ENCODE measurements at regions not wholly inside any gene's neighbourhood (a gene's known extent, or its start where the extent isn't known, plus 50 kb on each side); places are given as distances from the start of the nearest gene placed in this dataset.
A peak's percentile ranks its signal among the peaks of the same experiment; 100 is the strongest.

GRCh38 chr13:39935155-39935554, 279.7 kb downstream of the COG6 start:
- Histone ChIP-seq H3K36me3 (ENCODE audit: control insufficient read depth, insufficient read depth, low read length) (no peaks in the 10 kb centered on the region), H3K27me3 (ENCODE audit: control insufficient read depth, insufficient read depth, low read length) (no peaks in the 10 kb centered on the region), H3K4me3 (ENCODE audit: low read depth, low read length) (no peak overlapping the region)
- TF ChIP-seq, protein P1, sequence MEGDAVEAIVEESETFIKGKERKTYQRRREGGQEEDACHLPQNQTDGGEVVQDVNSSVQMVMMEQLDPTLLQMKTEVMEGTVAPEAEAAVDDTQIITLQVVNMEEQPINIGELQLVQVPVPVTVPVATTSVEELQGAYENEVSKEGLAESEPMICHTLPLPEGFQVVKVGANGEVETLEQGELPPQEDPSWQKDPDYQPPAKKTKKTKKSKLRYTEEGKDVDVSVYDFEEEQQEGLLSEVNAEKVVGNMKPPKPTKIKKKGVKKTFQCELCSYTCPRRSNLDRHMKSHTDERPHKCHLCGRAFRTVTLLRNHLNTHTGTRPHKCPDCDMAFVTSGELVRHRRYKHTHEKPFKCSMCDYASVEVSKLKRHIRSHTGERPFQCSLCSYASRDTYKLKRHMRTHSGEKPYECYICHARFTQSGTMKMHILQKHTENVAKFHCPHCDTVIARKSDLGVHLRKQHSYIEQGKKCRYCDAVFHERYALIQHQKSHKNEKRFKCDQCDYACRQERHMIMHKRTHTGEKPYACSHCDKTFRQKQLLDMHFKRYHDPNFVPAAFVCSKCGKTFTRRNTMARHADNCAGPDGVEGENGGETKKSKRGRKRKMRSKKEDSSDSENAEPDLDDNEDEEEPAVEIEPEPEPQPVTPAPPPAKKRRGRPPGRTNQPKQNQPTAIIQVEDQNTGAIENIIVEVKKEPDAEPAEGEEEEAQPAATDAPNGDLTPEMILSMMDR (IDR thresholded peaks at IDR 0.05; ENCODE audit: insufficient read depth, low read length, poor library complexity, severe bottlenecking) = no peak
- DNase-seq (ENCODE audit: low read depth) = no peak

DNA sequence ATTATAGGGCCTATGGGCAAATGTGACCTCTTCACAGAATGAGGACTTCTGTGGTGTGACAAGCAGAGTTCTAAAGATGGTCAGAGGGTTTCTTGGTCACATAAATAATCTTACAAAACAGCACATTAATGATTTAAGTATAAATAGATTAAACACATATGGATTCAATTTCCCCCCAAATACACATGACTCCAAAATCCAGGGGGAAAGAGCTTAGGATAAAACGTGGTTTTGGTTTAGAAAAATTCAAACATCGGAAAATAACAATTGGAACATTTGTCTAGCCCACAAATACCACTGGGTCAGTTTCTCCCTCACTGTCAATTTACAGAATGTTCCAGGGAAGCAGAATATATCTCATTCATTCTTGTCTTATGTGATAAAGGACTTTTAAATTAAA, 283.1 kb downstream of the COG6 start:
- Histone ChIP-seq H3K4me3 (ENCODE audit: low read depth, low read length) (no peak overlapping the region), H3K36me3 (ENCODE audit: control insufficient read depth, insufficient read depth, low read length) (no peaks in the 10 kb centered on the region), H3K27me3 (ENCODE audit: control insufficient read depth, insufficient read depth, low read length) (no peaks in the 10 kb centered on the region)
- DNase-seq (ENCODE audit: low read depth) = no peak
- TF ChIP-seq, protein P1 (IDR thresholded peaks at IDR 0.05; ENCODE audit: insufficient read depth, low read length, poor library complexity, severe bottlenecking) = no peak

- TF ChIP-seq, protein P1 (IDR thresholded peaks at IDR 0.05; ENCODE audit: insufficient read depth, low read length, poor library complexity, severe bottlenecking) = no peak
- no peaks in the 10 kb centered on the region for H3K36me3 ChIP-seq (ENCODE audit: control insufficient read depth, insufficient read depth, low read length)
- H3K27me3 ChIP-seq (ENCODE audit: control insufficient read depth, insufficient read depth, low read length) = no peaks in the 10 kb centered on the region
- no peak for DNase-seq (ENCODE audit: low read depth)
- no peak overlapping the region for H3K4me3 ChIP-seq (ENCODE audit: low read depth, low read length)
Observed at GRCh38 chr13:39941236-39941635, 285.8 kb downstream of the COG6 start.

- no peaks in the 10 kb centered on the region for H3K27me3 ChIP-seq (ENCODE audit: control insufficient read depth, insufficient read depth, low read length)
- TF ChIP-seq, protein P1 (IDR thresholded peaks at IDR 0.05; ENCODE audit: insufficient read depth, low read length, poor library complexity, severe bottlenecking) = no peak
- H3K4me3 ChIP-seq (ENCODE audit: low read depth, low read length) = no peak overlapping the region
- DNase-seq (ENCODE audit: low read depth) = no peak
- H3K36me3 ChIP-seq (ENCODE audit: control insufficient read depth, insufficient read depth, low read length) = no peaks in the 10 kb centered on the region
Observed at GRCh38 chr13:39941911-39942551, 286.6 kb downstream of the COG6 start.

DNA sequence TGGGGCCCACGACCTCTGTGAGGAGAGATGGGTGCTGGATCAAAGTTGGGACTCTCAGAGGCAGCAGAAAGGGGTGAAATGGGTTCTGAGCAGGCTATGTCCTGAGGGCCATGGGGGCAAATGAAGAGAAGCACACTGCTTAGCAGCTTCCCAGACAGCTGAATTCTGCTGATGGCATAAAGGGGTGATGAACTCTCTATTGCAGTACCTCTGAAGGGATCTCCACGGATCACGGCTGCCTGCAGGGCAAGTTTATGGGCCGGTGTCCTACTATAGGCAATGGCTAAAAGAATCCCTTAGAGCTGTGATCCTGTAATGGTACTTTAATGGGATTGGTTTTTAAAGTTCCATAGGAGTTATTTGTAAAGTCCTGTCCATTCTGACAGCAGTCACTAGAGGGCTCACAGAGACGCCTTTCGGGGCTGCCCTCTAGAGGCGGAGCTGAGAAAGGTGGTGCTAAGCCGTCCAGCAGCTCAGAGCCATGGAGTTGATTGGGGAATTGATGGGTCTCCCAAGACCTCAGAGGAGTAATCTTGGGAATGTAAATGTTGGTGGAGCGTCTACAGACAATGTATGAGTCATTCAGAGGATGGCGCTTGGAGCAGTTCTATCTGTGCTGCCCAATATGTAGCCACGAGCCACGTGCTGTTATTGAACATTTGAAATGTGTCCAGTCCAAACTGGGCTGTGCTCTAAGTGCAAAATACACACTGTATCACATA, 287.3 kb downstream of the COG6 start:
- DNase-seq (ENCODE audit: low read depth) = peak; percentile 21
- Histone ChIP-seq H3K27me3 (ENCODE audit: control insufficient read depth, insufficient read depth, low read length) (no peaks in the 10 kb centered on the region), H3K4me3 (ENCODE audit: low read depth, low read length) (no peak overlapping the region), H3K36me3 (ENCODE audit: control insufficient read depth, insufficient read depth, low read length) (no peaks in the 10 kb centered on the region)
- TF ChIP-seq, protein P1 (IDR thresholded peaks at IDR 0.05; ENCODE audit: insufficient read depth, low read length, poor library complexity, severe bottlenecking) = peak; percentile 100

Data from kidney epithelial cell (primary cell).